COLO668 (cell line): ENCODE measurements at regions not wholly inside any gene's neighbourhood (a gene's known extent, or its start where the extent isn't known, plus 50 kb on each side); places are given as distances from the start of the nearest gene placed in this dataset.

ENCODE experiments used
- DNase-seq: peaks from one replicate; lab custom pipeline; 2025; ENCODE audit not compliant: unreplicated experiment; lab: John Stamatoyannopoulos, UW

GRCh38 chr3:44186111-44186672 is 55.5 kb upstream of the TOPAZ1 start:
- no peak for DNase-seq

GRCh38 chr3:44186712-44187111 is 55.0 kb upstream of the TOPAZ1 start:
- no peak for DNase-seq
